GM21447 (cell line): ENCODE measurements at regions not wholly inside any gene's neighbourhood (a gene's known extent, or its start where the extent isn't known, plus 50 kb on each side); places are given as distances from the start of the nearest gene placed in this dataset.
"Not testable (repeated sequence)": the region's sequence is repeated elsewhere in the genome, so short reads cannot be mapped to it uniquely, and the experiment has no call there.

Source experiments
- ATAC-seq: cut with Tn5 transposase; IDR thresholded peaks from one replicate; pipeline ENCODE4 v1.9.1; 2021; ENCODE audit not compliant: unreplicated experiment

- not testable (repeated sequence) for ATAC-seq
Measured at GRCh38 chr18:104264-104663, 54.1 kb upstream of the USP14 start.

- not testable (repeated sequence) for ATAC-seq
Measured at GRCh38 chr18:105161-106053, 53.0 kb upstream of the USP14 start.

GRCh38 chr18:106054-106851 lies 52.1 kb upstream of the USP14 start:
- not testable (repeated sequence) for ATAC-seq

- not testable (repeated sequence) for ATAC-seq
Measured at GRCh38 chr18:106868-107384, 51.4 kb upstream of the USP14 start.

GRCh38 chr18:107464-107863 lies 50.9 kb upstream of the USP14 start:
- not testable (repeated sequence) for ATAC-seq

GRCh38 chr18:107947-108664 lies 50.3 kb upstream of the USP14 start:
- peak; percentile 35 for ATAC-seq
